ENCODE measurements at regions not wholly inside any gene's neighbourhood (a gene's known extent, or its start where the extent isn't known, plus 50 kb on each side); places are given as distances from the start of the nearest gene placed in this dataset.
"Not testable (repeated sequence)": the region's sequence is repeated elsewhere in the genome, so short reads cannot be mapped to it uniquely, and the experiment has no call there.

GRCh38 chr4:103946621-103947268, 227.0 kb upstream of the TACR3 start:
- TF ChIP-seq CTCF, POLR2AphosphoS5 (IDR thresholded peaks at IDR 0.05): not testable (repeated sequence)

All from stomach (tissue), 4 donors.